Esophagus squamous epithelium (tissue), 5 donors: ENCODE measurements at regions not wholly inside any gene's neighbourhood (a gene's known extent, or its start where the extent isn't known, plus 50 kb on each side); places are given as distances from the start of the nearest gene placed in this dataset.

Experiments
- DNase-seq: peaks from one replicate; lab custom pipeline; 2025; lab: John Stamatoyannopoulos, UW
- H3K27ac ChIP-seq, 4 donors: fragments of 200-600 bp; sonication (generic); one replicate each; pipeline ENCODE4 v1.5.1; 2016 to 2019; ENCODE audit warnings: mild to moderate bottlenecking in 1 of 4
- H3K27me3 ChIP-seq, 4 donors: fragments of 200-600 bp; sonication (generic); 1 replicate in 3 of 4; 2 replicates in 1 of 4; pipeline versions ENCODE4 v1.5.1 to v1.6.0; 2017 to 2021; ENCODE audit warnings: antibody characterized with exemption in 1 of 4
- H3K36me3 ChIP-seq, 3 donors: fragments of 200-600 bp; sonication (generic); one replicate each; pipeline ENCODE4 v1.5.1; 2016 to 2019
- H3K4me1 ChIP-seq, 3 donors: fragments of 200-600 bp; sonication (generic); one replicate each; pipeline ENCODE4 v1.5.1; 2017 to 2019
- H3K4me3 ChIP-seq, 4 donors: fragments of 200-600 bp; sonication (generic); 1 replicate in 3 of 4; 2 replicates in 1 of 4; pipeline ENCODE4 v1.5.1; 2016 to 2019; ENCODE audit warnings: mild to moderate bottlenecking in 2 of 4, moderate library complexity in 1 of 4
- H3K9me3 ChIP-seq, 3 donors: fragments of 200-600 bp; sonication (generic); one replicate each; pipeline ENCODE4 v1.5.1; 2016 to 2019
- CTCF ChIP-seq, 6 experiments: fragments of 450-650 bp in 4 of 6; fragments of 200-600 bp in 2 of 6; sonication (generic) in 2 of 6; IDR thresholded peaks; one replicate each; pipeline ENCODE4 v1.5.1; 2016 to 2019; ENCODE audit warnings: antibody characterized with exemption in 6 of 6, mild to moderate bottlenecking in 4 of 6, moderate library complexity in 4 of 6
- POLR2A ChIP-seq, 4 donors: fragments of 450-650 bp; IDR thresholded peaks; one replicate each; pipeline ENCODE4 v1.6.1; 2017; ENCODE audit warnings: antibody characterized with exemption in 4 of 4, mild to moderate bottlenecking in 4 of 4, moderate library complexity in 3 of 4
- WGBS, 2 donors: methylation state at CpG; one replicate each; pipeline ENCODE4 v1.1.5; 2018; 5-methylcytosine and 5-hydroxymethylcytosine counted together
- intact Hi-C: fragments of 100-400 bp; cut with DNase I; formaldehyde crosslinking; loops from one replicate; pipeline ENCODE4 v1.15.0; 2022
- small RNA-seq, 4 donors: library from RNA; depleted of rRNA; stranded (forward); fragments of <200 nt; gene quantifications; one replicate each; pipeline ENCODE3, GENCODE V24; 2016
- donor health status: DM: yes; HTN: yes; CAD: no.

- intact Hi-C loops = no loop called here
- Histone ChIP-seq H3K36me3 (no peaks in the 10 kb centered on the region), H3K4me1 (no peaks in the 10 kb centered on the region), H3K9me3 (peaks cover 0 to 5% (median 0%) of the 10 kb centered on the region in 3 donors), H3K27ac (no peak overlapping the region), H3K4me3 (no peak overlapping the region), H3K27me3 (no peaks in the 10 kb centered on the region)
- no peak for DNase-seq
- TF ChIP-seq CTCF (IDR thresholded peaks at IDR 0.05) = no peak
- no peak for TF ChIP-seq POLR2A (IDR thresholded peaks at IDR 0.05)
- WGBS, 2 donors = 75 to 83% methylated on average over 6 of the region's 6 CpGs
These were observed 2450.0 kb downstream of the TP53TG3F start for GRCh38 chr16:35909351-35909954.

GRCh38 chr16:35910409-35910808 is 2451.0 kb downstream of the TP53TG3F start:
- no peaks in the 10 kb centered on the region for H3K36me3 ChIP-seq
- DNase-seq = no peak
- H3K27ac ChIP-seq = no peak overlapping the region
- H3K9me3 ChIP-seq = peaks cover 0 to 5% (median 0%) of the 10 kb centered on the region in 3 donors
- TF ChIP-seq POLR2A (IDR thresholded peaks at IDR 0.05) = no peak
- TF ChIP-seq CTCF (IDR thresholded peaks at IDR 0.05) = no peak
- H3K4me3 ChIP-seq = no peak overlapping the region
- H3K27me3 ChIP-seq = no peaks in the 10 kb centered on the region
- 78 to 92% methylated on average over 3 of the region's 4 CpGs for whole genome bisulfite sequencing, 2 donors
- H3K4me1 ChIP-seq = no peaks in the 10 kb centered on the region
- intact Hi-C loops = no loop called here

- Histone ChIP-seq H3K27me3 (no peaks in the 10 kb centered on the region), H3K4me1 (no peaks in the 10 kb centered on the region), H3K4me3 (no peak overlapping the region), H3K9me3 (peaks cover 0 to 5% (median 0%) of the 10 kb centered on the region in 3 donors), H3K27ac (no peak overlapping the region), H3K36me3 (no peaks in the 10 kb centered on the region)
- intact Hi-C loops = no loop called here
- DNase-seq = no peak
- TF ChIP-seq POLR2A (IDR thresholded peaks at IDR 0.05) (no peak), CTCF (IDR thresholded peaks at IDR 0.05) (no peak)
- WGBS, 2 donors = 83 to 84% methylated on average over 5 to 7 of the region's 8 CpGs
These were observed 2452.5 kb downstream of the TP53TG3F start for GRCh38 chr16:35911899-35912298.

GRCh38 chr16:35931722-35932121 is 2472.3 kb downstream of the TP53TG3F start:
- H3K9me3 ChIP-seq = peaks cover 0 to 18% (median 0%) of the 10 kb centered on the region in 3 donors
- intact Hi-C loops = no loop called here

More at GRCh38 chr16:35931722-35932121, 2472.3 kb downstream of the TP53TG3F start:
- no peaks in the 10 kb centered on the region for H3K36me3 ChIP-seq
- no peak overlapping the region for H3K27ac ChIP-seq
- H3K4me3 ChIP-seq = no peak overlapping the region
- TF ChIP-seq CTCF (IDR thresholded peaks at IDR 0.05) = no peak
- no peak for TF ChIP-seq POLR2A (IDR thresholded peaks at IDR 0.05)
- WGBS, 2 donors = 77 to 93% methylated on average over 3 of the region's 3 CpGs
- no peaks in the 10 kb centered on the region for H3K4me1 ChIP-seq
- DNase-seq = no peak
- H3K27me3 ChIP-seq = no peaks in the 10 kb centered on the region

Small RNAs in the stretch of these regions (small RNA-seq; reads per million reads assigned to genes)
- gene AC106785.1 = 0 reads per million in 4 donors
- gene RNA5SP406 = 0 reads per million in 4 donors
- gene RNA5SP407 = 0 reads per million in 4 donors
- 0 reads per million in 4 donors for gene RNA5SP408
- gene RNA5SP409 = 0 reads per million in 4 donors
- 0 reads per million in 4 donors for gene RNA5SP410
- gene RNA5SP411 = 0 reads per million in 4 donors
- gene RNA5SP412 = 0 reads per million in 4 donors
- gene RNA5SP413 = 0 to 0.14 (median 0) reads per million in 4 donors
- gene RNA5SP414 = 0 reads per million in 4 donors
- gene RNA5SP415 = 0 reads per million in 4 donors
- 0 reads per million in 4 donors for gene RNA5SP416
- gene RNA5SP417 = 0 reads per million in 4 donors
- gene RNA5SP418 = 0 reads per million in 4 donors
- 0 reads per million in 4 donors for gene RNA5SP419
- gene RNA5SP420 = 0 reads per million in 4 donors
- 0 reads per million in 4 donors for gene RNA5SP421
- gene RNA5SP422 = 0 reads per million in 4 donors
- gene RNA5SP423 = 0 reads per million in 4 donors
